GM12878 (cell line): ENCODE measurements at regions not wholly inside any gene's neighbourhood (a gene's known extent, or its start where the extent isn't known, plus 50 kb on each side); places are given as distances from the start of the nearest gene placed in this dataset.

Source experiments
- CTCF ChIP-seq, 3 experiments: IDR thresholded peaks in 2 of 3; conservative IDR thresholded peaks in 1 of 3; 2 replicates each; pipeline ENCODE4 v1.5.1; 2011; ENCODE audit warnings: low read depth in 3 of 3, low read length in 3 of 3, mild to moderate bottlenecking in 3 of 3, control low read depth in 2 of 3, moderate library complexity in 2 of 3, inconsistent platforms in 1 of 3, mixed read lengths in 1 of 3; ENCODE audit not compliant: control insufficient read depth in 2 of 3, insufficient read depth in 1 of 3; ENCODE audit errors: extremely low read depth in 1 of 3
- EZH2 ChIP-seq: IDR thresholded peaks from 2 replicates; pipeline ENCODE4 v1.6.1; 2012; ENCODE audit warnings: low read depth, mild to moderate bottlenecking, control low read depth, inconsistent platforms, low read length, borderline replicate concordance; ENCODE audit not compliant: control insufficient read depth
- MTA2 ChIP-seq: fragments of 450-650 bp; IDR thresholded peaks from 2 replicates; pipeline ENCODE4 v1.6.1; 2016; ENCODE audit warnings: low read depth, mild to moderate bottlenecking, moderate library complexity
- POLR2A ChIP-seq: IDR thresholded peaks from 2 replicates; pipeline ENCODE4 v1.6.1; 2011; ENCODE audit warnings: low read depth, mild to moderate bottlenecking, low read length
- SMAD1 ChIP-seq: fragments of 450-650 bp; IDR thresholded peaks from 2 replicates; pipeline ENCODE4 v1.6.1; 2018; ENCODE audit warnings: mild to moderate bottlenecking, low read depth; ENCODE audit not compliant: partially characterized antibody
- SREBF2 ChIP-seq: IDR thresholded peaks from 2 replicates; pipeline ENCODE4 v1.6.1; 2012; ENCODE audit warnings: mild to moderate bottlenecking, low read length
- TAF1 ChIP-seq: IDR thresholded peaks from 2 replicates; pipeline ENCODE4 v1.6.1; 2011; ENCODE audit warnings: mild to moderate bottlenecking, low read depth, low read length, borderline replicate concordance
- TCF7 ChIP-seq: IDR thresholded peaks from 2 replicates; pipeline ENCODE4 v1.6.1; 2014; ENCODE audit warnings: antibody characterized with exemption, borderline replicate concordance
- TF ChIP-seq, protein P1 (sequence below): fragments of 450-650 bp; IDR thresholded peaks from 2 replicates; pipeline ENCODE4 v1.6.1; 2016; ENCODE audit warnings: mild to moderate bottlenecking

DNA sequence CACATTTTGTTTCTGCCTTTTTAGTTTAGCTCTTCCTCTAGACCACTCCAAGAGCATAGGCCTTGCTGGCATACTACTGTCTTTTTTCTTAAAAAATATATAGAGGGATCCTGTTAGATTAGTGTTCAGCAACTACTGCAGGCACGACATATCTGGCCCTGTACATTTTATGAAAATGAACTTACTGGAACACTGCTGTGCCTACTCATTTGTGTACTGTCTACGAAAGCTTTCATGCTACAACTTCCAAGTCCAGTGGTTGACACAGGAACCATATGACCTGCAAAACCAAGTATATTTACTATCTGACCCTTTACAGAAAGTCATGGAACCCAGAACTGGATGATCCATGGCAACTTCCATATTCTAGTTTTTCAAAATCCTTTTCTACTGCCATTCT lies 66.6 kb upstream of the SPTLC3 start:
- TF ChIP-seq TAF1: no peak
- TF ChIP-seq, protein P1, sequence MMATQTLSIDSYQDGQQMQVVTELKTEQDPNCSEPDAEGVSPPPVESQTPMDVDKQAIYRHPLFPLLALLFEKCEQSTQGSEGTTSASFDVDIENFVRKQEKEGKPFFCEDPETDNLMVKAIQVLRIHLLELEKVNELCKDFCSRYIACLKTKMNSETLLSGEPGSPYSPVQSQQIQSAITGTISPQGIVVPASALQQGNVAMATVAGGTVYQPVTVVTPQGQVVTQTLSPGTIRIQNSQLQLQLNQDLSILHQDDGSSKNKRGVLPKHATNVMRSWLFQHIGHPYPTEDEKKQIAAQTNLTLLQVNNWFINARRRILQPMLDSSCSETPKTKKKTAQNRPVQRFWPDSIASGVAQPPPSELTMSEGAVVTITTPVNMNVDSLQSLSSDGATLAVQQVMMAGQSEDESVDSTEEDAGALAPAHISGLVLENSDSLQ: no peak
- no peak for TF ChIP-seq EZH2
- no peak for TF ChIP-seq SREBF2
- TF ChIP-seq POLR2A: no peak
- TF ChIP-seq CTCF (IDR thresholded peaks at IDR 0.05 in 2 of 3, conservative IDR thresholded peaks at IDR 0.05 in 1 of 3; ENCODE audit: control insufficient read depth in 2 of 3, extremely low read depth in 1 of 3, insufficient read depth in 1 of 3, low read depth in 3 of 3, low read length in 3 of 3): no peak
- no peak for TF ChIP-seq MTA2
- no peak for TF ChIP-seq TCF7
- TF ChIP-seq SMAD1: no peak
